ENCODE measurements at regions not wholly inside any gene's neighbourhood (a gene's known extent, or its start where the extent isn't known, plus 50 kb on each side); places are given as distances from the start of the nearest gene placed in this dataset.
"Not testable (repeated sequence)": the region's sequence is repeated elsewhere in the genome, so short reads cannot be mapped to it uniquely, and the experiment has no call there.

DNA sequence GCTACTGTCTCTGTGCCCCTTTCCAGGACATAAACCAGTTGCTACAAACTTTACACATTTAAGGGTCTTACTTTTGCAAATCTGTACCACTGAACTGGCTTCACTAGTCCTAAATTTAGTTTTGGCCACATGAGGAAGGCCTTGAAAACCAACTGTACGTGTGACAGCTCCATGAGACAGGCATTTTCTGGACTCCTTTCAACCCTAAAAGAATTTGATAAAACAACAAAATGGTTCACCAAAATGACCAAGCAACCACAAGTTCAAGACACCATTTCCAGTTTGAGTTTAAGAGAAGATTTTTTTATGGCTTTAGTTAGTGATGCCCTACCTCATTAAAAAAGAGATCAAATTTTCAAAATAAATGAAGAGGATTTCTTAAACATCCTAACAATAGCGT lies 246.4 kb downstream of the ZNF674 start:
- no peak for DNase-seq

DNA sequence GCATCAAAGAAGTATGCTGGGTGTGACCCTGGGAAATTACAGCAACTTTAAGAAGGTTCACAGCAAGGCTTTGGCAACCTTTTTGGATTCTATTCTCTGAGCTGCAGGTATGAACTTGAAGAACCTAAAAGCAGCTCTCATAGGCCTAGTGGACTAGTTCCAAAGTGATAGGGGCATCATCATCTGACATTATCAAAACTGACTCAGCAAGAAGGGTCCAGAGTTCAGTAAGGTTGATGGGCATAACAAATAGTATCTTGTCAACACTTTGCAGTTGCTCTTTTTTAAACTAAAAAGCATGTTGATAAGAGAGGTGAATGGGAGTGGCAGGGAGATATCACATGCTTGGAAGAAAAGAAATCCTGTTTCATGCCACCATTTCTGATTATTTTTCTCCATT lies 249.3 kb downstream of the ZNF674 start:
- no peak for DNase-seq

DNA sequence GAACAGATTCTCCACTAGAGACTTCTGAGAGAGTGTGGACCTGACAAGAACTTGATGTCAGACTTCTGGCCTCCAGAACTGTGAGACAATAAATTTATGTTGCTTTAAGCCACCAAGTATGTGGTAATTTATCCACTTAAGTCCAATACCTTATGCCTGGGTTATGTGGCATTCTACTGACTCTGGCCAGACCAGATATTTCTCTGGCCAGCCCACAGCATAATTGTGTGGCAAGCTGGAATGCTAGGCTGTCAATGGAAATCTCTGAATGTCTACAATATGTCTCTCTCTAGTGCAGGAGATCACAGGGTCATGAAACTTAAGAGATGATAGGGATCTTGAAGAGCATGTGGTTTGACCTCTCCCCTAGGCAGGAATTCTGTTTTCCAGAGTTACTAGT lies 251.0 kb downstream of the ZNF674 start:
- no peak for DNase-seq

DNA sequence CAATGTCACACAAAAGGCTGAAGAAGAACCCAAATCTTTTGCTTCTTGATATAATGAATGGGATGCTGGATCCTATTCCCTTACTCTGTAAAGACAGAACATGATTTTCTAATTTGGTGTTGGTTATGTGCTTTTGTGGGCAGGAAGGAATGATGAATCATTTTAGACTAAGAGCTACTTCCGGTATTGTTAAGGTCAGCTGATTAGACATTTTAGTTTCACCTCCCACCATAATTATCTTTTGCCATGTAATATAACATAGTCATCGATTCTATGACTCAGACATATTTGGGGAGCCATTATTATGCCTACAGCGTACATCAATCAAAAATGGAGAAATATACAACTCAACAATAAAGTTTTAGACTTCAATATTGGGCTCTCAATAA lies 265.3 kb downstream of the ZNF674 start:
- no peak for DNase-seq

DNA sequence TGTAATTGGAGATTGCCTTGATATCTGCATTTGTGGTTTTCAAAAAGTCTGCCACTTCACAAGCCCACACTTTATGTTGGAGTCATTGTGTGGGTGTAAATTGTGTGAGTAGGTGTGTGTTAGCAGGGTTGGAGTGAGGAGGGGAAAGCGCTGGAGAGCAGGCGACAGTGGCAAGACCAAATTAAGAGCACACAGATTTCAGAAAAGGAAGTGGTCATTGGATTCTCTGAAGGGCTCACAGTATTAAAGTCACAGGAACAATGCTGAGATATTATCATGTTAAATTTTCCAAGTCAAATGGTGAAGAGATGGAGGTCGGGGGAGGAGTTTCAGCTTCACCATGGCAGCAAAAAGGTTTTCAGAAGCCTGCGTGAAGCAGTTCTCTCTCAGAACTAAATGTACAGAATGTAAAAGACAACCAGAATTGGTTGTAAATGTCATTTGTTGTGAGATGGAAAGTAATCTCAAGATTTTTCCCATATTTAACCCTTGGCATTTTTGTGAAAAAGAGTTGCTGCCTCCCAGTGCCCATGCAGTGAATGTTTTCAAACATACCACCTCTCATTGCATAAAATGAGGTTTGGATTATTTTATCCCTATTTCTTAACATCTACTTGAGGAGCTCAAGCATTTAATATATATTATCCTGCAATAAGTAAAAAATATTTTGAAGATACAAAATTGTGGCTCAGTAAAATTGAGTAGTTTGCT lies 265.9 kb downstream of the ZNF674 start:
- DNase-seq, result peak in 1 of 2 experiments; percentile 9

DNA sequence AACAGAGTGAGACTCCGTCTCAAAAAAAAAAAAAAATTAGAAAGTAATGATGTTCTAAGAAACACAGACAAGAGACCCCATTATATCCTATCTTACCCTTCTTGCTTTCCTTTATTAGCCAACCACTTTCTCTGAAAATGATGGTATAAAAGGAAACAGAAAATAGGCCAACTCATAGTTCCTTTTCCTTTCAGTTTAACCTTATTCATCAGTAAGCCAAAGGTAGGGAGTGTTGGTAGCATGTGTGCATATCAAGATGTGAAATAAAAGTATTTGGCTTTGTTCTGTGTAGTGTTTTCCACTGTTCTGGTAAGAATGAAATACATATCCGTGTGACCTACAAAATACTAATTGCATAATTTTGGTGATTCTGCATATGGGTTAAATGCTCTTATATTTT lies 266.6 kb downstream of the ZNF674 start:
- DNase-seq, result no peak

DNA sequence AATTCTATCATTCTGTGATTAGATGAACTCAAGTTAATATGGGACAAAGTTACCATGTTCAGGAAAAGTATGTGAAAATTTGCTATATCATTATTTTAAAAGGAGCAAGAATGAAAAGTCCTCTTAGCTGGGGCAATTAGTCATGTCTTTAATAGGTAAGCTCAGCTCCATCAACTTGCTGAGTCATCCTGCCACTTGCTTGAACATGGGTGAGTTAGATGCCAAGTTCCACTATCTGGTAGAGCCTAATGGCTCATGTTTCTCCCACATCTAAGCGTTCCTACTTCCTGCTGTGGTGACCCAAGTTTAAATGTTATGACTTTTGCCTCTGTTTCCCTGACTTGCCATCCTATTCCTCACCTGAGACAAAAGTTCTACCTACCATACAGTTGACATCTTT lies 276.8 kb downstream of the ZNF674 start:
- DNase-seq, result peak in 1 of 2 experiments; percentile 4

DNA sequence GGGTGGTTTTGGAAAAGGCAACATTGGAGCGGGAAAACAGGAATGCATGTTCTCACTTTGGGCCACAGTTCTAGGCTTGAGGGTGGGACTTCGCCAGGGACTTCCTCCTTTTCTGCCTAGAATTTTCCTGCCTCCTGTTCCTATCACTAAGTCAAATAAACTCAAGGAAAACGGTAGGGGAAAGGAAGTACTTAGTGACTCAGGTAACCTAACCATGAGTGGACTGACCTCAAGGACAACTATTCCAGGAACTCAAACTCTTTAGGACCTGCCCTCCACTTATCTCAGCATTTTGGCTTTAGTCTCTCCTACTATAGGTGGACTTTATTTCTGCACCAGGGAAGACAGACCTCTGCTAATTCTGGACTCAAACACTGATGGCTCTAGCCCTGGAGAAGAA lies 281.7 kb downstream of the ZNF674 start:
- no peak for DNase-seq

DNA sequence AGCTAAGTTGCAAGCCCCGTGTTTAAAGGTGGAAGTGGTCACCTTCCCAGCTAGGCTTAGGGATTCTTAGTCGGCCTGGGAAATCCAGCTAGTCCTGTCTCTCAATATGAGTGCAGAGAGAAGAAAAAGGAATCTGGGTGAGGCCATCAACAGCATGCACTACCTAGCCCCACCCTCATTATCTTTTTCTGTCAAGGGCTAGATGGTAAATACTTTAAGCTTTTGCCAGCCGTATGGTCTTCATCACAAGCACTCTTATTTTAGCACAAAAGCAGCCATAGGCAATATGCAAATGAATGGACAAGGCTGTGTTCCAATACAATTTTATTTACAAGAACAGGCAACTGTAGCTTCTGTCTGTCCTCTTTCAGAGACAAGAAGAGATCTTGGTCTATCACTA lies 282.9 kb downstream of the ZNF674 start:
- DNase-seq, result no peak

DNA sequence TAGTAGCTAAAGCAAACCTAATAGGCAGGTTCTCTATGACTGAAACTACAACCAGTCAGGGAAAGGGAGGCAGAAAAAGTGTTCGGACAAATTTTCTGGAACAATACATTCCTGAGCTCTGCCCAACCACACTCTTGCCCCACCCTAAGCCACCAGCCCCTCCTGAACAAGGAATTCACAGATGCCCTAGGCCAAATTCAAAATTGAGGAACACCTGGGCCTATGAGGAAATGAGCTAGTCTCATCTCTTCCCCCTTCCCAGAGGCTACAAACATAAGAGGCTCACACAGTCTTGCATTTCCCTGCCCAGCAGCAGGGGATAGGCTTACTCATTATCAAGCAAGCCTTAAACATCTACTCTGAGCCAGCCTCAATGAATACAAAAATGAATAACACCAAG lies 284.7 kb downstream of the ZNF674 start:
- DNase-seq, result no peak

DNA sequence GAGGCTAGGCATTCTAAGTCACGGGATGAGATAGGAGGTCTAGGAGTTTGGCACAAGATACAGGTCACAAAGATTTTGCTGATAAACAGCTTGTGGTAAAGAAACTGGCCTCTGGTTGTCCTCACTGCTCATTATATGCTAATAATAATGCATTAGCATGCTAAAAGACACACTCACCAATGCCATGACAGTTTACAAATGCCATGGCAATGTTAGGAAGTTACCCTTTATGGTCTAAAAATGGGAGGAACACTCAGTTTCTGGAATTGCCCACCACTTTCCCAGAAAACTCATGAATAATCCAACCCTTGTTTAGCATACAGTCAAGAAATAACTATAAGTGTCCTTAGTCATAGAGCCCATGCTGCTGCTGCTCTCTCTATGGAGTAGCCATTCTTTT lies 286.9 kb downstream of the ZNF674 start:
- no peak for DNase-seq

DNA sequence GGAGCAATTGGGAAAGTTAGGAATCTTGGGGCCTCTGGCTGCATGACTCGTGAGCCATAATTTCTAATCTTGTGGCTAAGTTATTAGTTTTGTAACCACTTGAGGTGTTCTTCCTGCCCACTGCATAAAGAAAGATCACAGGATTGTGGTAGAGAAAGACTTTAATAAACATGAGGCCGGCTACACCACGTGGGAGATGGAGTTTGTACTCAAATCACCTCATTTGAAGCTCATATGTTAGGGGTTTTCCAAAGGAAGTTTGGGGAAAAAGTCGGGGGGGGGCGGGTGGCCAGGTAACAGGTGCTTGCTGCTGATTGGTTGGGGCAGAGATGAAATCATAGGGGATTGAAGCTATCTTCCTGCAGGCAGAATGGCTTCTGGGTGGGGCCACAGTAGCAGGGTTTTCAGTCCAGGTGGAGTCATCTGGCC lies 287.8 kb downstream of the ZNF674 start:
- DNase-seq, result no peak

DNA sequence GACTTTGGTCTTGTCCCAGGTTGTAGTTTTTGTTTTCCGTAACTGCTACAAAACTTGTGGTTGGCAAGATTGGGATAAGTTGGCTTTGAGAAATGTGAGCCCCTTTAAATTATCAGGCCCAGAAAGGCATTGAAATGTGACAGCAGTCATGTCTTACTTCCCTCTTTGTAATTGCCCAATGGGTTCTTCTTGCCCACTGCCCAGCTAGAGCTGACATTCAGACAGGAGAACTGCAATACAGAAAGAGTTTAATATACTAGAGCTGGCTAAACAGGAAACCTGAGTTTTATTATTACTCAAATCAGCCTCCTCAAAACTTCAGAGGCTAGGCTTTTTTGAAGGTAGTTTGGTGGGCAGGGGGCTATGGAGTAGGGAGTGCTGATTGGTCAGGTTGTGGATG lies 288.3 kb downstream of the ZNF674 start:
- no peak for DNase-seq

DNA sequence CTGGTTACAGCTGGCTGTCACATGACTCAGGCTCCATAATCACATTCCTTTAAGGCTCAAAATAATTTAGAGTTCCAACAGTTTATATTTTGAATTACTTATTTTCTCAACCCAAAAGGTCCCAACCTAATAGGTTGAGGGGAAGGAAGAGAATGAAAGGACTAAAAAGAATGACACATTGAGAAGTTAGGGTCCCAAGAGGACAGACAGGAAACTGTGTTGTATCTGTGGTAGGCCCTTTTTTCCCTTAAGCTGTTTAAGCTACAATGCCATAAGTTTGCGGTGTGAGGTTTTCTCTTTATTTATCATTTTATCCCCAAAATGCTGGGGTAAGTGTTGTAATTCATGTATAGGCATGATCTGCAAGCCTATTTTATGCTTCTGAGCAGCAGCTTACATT lies 290.2 kb downstream of the ZNF674 start:
- no peak for DNase-seq

DNA sequence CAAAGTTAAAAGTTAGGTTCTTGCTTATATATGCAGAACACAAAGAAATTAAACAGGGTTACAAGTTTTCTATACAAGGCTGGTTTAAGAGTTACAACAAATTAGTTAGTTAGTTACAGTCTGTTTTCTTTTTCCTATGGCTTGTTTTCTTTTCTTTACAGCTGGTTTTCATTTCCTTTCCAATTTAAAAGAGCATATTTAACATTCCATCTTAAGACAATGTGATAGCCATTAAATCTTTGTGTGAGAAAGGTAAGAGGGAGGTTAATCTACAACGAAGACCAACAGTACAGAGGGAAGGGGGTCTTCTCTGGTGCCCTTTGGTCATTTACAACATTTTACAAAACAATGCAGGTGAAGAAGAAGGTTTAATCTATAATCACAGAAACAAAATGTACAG lies 290.6 kb downstream of the ZNF674 start:
- DNase-seq, result no peak

DNA sequence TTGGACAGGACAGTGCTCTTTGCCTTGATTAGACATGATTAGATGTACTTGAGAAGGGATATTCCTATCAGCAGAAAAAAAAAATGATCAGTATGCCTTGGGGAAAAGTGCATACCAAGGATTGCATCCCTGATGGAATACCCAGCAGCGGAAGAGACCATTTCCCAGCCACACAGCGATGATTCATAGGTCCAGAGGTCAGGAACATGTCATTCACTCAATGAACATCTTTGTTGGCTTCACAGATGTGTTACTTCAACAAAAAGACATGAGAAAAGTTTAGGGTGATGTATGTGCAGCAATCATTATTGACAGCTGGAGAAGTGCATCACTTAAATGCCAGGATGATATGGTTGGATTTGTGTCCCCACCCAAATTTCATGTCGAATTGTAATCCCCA lies 293.5 kb downstream of the ZNF674 start:
- no peak for DNase-seq

DNA sequence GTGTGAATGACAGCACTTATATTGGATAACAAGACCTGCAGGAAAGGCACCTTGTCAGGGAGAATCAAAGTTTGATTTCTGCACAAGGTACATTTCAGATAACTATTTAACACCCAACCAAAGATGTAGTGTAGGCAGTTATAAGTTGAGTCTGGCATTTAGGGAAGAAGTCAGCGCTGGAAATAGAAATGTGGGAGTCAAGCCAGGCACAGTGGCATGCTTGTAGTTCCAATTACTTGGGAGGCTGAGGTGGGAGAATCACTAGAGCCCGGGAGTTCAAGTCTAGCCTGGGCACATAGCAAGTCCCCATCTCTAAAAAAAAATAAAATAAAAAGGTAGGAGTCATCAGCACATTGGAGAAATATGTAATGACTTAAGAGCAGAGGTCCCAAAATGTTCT lies 295.1 kb downstream of the ZNF674 start:
- DNase-seq, result no peak

DNA sequence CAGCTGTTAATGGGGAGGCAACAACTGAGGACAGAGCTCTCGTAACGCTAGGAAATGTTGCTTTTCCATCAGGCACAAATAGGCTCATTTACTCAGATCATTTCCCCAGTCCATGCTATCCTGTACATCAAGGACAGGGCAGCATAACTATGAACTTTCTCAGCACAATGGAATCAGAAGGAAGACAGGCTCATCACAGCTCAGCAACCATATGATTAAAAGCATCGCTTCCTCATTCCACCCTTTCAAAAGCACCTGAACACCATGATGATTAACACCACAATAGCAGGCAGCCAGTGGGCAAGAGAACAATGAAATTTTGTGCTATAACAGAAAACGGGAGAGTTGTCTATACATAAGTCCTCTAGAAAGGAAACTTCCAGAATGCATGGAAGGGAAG lies 297.8 kb downstream of the ZNF674 start:
- no peak for DNase-seq

DNA sequence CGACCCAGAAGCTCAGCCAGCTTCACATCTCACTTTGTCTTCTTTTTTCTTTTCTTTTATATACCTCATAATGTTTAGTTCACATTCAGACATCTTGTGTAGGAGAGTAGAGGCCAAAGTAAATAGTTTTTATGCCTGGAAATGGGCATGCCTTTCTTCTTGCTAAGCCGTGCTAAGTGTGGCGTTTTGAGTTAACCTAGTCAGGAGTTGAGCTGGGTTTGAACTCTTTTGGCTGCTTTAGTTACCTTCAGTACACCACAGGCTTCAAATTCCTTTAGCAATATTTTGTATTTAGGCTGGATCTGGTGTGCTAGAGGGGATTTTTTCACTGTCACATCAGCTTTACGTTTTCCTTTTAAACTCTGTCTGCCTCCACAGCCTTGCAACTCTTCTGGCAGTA lies 300.8 kb downstream of the ZNF674 start:
- DNase-seq, result no peak

DNA sequence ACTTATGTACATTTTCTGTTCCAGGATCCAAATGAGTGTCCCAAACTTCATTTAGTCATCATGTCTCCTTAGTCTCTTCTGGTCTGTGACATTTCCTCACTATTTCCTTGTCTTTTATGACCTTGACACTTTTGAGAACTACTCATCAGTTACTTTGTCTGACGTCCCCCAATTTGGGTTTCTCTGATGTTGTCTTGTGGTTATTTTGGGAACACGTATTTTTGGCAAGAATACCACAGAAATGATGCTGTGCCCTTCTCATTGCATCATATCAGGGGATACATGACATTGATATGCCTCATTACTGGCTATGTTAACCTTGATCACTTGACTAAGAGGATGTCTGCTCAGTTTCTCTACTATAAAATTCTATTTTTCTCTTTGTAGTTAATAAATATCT lies 308.8 kb downstream of the ZNF674 start:
- no peak for DNase-seq

DNA sequence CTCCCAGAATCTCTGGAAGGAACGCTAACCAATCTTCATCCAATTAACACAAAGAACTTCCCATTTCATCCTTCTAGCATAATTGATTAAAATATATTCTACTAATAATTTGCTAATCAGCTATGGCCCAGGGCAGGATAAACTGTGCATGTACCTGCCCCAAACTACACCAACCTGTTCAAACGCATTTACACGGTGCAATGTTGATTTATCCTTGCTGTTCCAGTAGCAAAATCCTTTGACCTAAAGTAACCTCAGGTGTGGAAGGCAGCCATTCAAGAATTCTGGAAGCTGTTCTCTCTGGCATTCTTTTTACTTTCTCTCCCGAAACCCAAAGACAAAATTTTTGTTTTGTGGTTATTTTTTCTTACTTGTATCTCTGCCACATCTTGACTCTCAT lies 309.4 kb downstream of the ZNF674 start:
- DNase-seq, result no peak

DNA sequence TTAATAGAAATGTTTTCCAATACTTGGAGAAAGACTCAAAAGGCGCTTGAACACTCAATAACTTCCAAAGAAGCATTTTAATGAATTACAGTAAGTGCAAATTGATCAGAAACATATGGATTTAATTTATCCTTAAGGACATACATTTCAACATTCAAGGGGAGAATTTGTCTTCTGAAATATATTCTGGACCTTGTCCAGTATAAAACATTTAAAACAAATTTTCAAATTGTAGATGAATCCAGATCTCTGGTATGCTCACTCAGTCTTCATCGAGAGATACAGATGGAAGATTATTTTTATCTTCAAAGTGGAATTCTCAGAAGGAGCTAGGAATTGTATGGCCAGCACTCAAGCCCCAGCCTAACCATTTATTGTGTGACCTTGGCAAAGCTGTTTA lies 310.4 kb downstream of the ZNF674 start:
- no peak for DNase-seq

DNA sequence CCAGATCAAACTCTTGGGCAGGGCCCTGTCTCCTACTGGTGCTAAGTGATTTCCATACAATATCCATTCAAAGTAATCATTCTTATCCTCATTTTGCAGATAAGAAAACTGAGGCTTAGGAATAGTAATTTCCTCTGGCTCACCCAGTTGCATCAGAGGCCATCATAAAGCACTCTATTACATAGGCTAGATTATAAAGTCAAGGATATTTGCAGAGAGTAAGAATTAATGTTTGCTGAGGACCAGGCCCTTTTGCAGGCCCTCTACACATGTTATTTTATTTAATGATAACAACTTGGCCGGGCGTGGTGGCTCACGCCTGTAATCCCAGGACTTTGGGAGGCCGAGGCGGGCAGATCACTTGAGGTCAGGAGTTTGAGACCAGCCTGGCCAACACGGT lies 316.8 kb downstream of the ZNF674 start:
- DNase-seq, result no peak

DNA sequence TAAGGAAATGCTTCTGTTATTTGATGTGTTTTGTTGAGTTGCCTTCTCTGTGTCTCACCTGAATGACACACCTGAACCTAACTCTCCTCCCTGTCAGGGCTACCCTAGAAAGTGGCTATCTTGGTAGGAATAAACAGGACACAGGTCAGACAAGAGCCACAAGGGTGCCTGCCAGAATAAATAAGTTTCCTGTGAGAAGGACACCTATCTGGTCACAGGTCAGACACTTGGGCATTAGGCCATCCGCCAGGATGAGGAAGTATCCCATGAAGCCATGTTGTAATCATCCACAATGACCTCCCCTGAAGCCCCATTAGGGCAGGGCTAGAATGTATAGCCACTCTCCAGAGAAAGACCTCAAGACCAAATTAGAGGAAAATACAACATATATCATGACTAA lies 318.8 kb downstream of the ZNF674 start:
- DNase-seq, result no peak

DNA sequence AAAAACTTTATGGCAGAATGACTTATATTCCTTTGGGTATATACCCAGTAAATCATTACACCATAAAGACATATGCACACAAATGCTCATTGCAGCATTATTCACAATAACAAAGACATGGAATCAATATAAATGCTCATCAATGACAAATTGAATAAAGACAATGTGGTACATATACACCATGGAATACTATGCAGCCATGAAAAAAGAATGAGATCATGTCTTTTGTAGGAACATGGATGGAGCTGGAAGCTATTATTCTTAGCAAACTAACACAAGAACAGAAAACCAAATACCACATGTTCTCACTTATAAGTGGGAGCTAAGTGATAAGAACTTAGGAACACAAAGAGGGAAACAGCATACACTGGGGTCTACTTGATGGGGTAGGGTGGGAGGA lies 321.7 kb downstream of the ZNF674 start:
- not testable (repeated sequence) for DNase-seq

DNA sequence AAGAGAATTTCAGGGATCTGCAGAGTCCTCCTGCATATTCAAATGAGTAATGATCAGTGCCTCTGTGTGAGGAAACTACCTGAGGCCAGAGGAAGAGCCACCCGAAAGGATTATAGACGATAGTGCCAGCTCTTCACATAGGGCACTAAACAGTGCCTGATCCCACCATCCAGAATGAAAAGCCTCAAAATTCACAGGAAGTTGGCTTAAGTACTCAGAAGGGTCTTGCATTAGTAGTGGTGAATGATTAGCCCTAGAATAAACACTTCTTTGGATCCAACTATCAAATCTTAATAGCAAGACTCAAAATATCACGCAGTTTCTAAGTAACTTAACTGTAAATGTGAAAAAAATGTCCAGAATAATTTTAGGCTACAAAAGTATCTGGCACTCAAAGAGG lies 324.4 kb downstream of the ZNF674 start:
- no peak for DNase-seq

Measured in activated CD4-positive, alpha-beta T cell treated with anti-CD3 and anti-CD28 coated beads, Interleukin-2, amount 50 U/mL, for 48 hours (primary cell).